Heart left ventricle (tissue), 16 donors: ENCODE measurements at regions not wholly inside any gene's neighbourhood (a gene's known extent, or its start where the extent isn't known, plus 50 kb on each side); places are given as distances from the start of the nearest gene placed in this dataset.
"Not testable (repeated sequence)": the region's sequence is repeated elsewhere in the genome, so short reads cannot be mapped to it uniquely, and the experiment has no call there.

Source experiments
- ATAC-seq, 4 donors: fragments of 200-7000 bp; cut with Tn5 transposase; one replicate each; pipeline ENCODE4 v1.9.1; 2020 to 2022; ENCODE audit warnings: moderate library complexity in 4 of 4, mild to moderate bottlenecking in 3 of 4, moderate number of reproducible peaks in 1 of 4
- DNase-seq, 5 donors: peaks; one replicate each; pipeline ENCODE4 v3.0.0-alpha.2; 2020
- H3K27ac ChIP-seq, 12 donors: fragments of 200-600 bp; sonication (generic) in 4 of 12; one replicate each; pipeline versions ENCODE4 v1.5.0 to v1.8.0; 2016 to 2022; ENCODE audit warnings: mild to moderate bottlenecking in 2 of 12
- H3K27me3 ChIP-seq, 9 donors: fragments of 200-600 bp; sonication (generic) in 2 of 9; one replicate each; pipeline versions ENCODE4 v1.5.1 to v1.8.0; 2016 to 2022; ENCODE audit warnings: mild to moderate bottlenecking in 3 of 9
- H3K36me3 ChIP-seq, 9 donors: fragments of 200-600 bp; sonication (generic) in 2 of 9; one replicate each; pipeline versions ENCODE4 v1.5.0 to v1.8.0; 2018 to 2022; ENCODE audit warnings: mild to moderate bottlenecking in 2 of 9
- H3K4me1 ChIP-seq, 12 donors: fragments of 200-600 bp; sonication (generic) in 4 of 12; one replicate each; pipeline versions ENCODE4 v1.5.0 to v1.8.0; 2016 to 2022; ENCODE audit warnings: mild to moderate bottlenecking in 3 of 12
- H3K4me3 ChIP-seq, 12 donors: fragments of 200-600 bp; sonication (generic) in 4 of 12; one replicate each; pipeline versions ENCODE4 v1.5.0 to v1.8.0; 2017 to 2022; ENCODE audit warnings: mild to moderate bottlenecking in 9 of 12, moderate library complexity in 4 of 12
- H3K9me3 ChIP-seq, 12 donors: fragments of 200-600 bp; sonication (generic) in 4 of 12; one replicate each; pipeline versions ENCODE4 v1.5.0 to v1.8.0; 2016 to 2022; ENCODE audit warnings: mild to moderate bottlenecking in 1 of 12
- CTCF ChIP-seq, 12 donors: fragments of 200-600 bp; sonication (generic) in 4 of 12; IDR thresholded peaks; one replicate each; pipeline versions ENCODE4 v1.5.0 to v1.8.0; 2018 to 2022; ENCODE audit warnings: antibody characterized with exemption in 12 of 12, mild to moderate bottlenecking in 5 of 12
- POLR2A ChIP-seq, 2 donors: fragments of 450-650 bp; IDR thresholded peaks; one replicate each; pipeline ENCODE4 v1.6.1; 2017; ENCODE audit warnings: antibody characterized with exemption in 2 of 2, mild to moderate bottlenecking in 2 of 2, moderate library complexity in 2 of 2
- WGBS, 4 donors: extraction: QIAGEN DNeasy Blood & Tissue Kit in 2 of 4; methylation state at CpG; one replicate each; pipeline versions ENCODE4 v1.1.5 to v1.1.7; 2013 to 2018; 5-methylcytosine and 5-hydroxymethylcytosine counted together
- intact Hi-C, 10 donors: fragments of 100-400 bp; cut with DNase I; formaldehyde crosslinking; loops; one replicate each; pipeline versions ENCODE4 v1.11.1 to v1.14.2; 2022
- donor health status: ischemic (EF 13 %, LVEDD 7.1; RV severe dilation, severe dysfunction).
- donor health status: healthy with polysubstance abuse.
- donor health status: DM: no; HTN: yes; CAD: no.
- donor health status: DM: no; HTN: no; CAD: no.
- donor health status: ischemic (EF 25% LVEDD 6.9; RV normal size, moderate dysfunction).
- donor health status: ischemic (EF 25% LVEDD 5.7; RV mildly dilated, moderate dysfunction).
- donor health status: healthy.
- donor health status: DM: yes; HTN: yes; CAD: no.
- donor health status: ischemic (EF 35%, LVEDD 5.7; RV mildly dilated, moderate dysfunction).
- donor health status: nonischemic (EF 11% LVEDD 7.7; RV severe dilation, severe dysfunction).
- donor health status: DM: yes; HTN: yes; CAD: no.
- donor health status: PGD.
- donor health status: ischemic (EF 29% LVEDD 5.4; RV normal size, mild dysfunction).
- donor health status: nonischemic (EF 23%, LVEDD 6.1; RV moderate dilation, normal function).

- Histone ChIP-seq H3K9me3 (no peaks in the 10 kb centered on the region), H3K27me3 (peaks cover 0 to 6% (median 0%) of the 10 kb centered on the region in 9 donors), H3K27ac (no peak overlapping the region), H3K4me1 (peaks cover 0 to 5% (median 0%) of the 10 kb centered on the region in 12 donors), H3K36me3 (no peaks in the 10 kb centered on the region), H3K4me3 (no peak overlapping the region)
- intact Hi-C loops: no loop called here
- DNase-seq: no peak
- TF ChIP-seq CTCF (IDR thresholded peaks at IDR 0.05) (peak in 2 of 12 donors; percentile 8 to 18), POLR2A (IDR thresholded peaks at IDR 0.05) (no peak)
- WGBS, 4 donors: 86 to 96% (median 91%) methylated on average over 2 of the region's 2 CpGs
- no peak for ATAC-seq
Measured at GRCh38 chr15:66966256-66966655, 99.1 kb upstream of the SMAD3 start.

- no peaks in the 10 kb centered on the region for H3K9me3 ChIP-seq
- H3K4me1 ChIP-seq: peaks cover 0 to 4% (median 0%) of the 10 kb centered on the region in 12 donors
- no peaks in the 10 kb centered on the region for H3K36me3 ChIP-seq
- TF ChIP-seq CTCF (IDR thresholded peaks at IDR 0.05): no peak
- TF ChIP-seq POLR2A (IDR thresholded peaks at IDR 0.05): no peak
- peaks cover 0 to 6% (median 0%) of the 10 kb centered on the region in 9 donors for H3K27me3 ChIP-seq
- ATAC-seq: no peak
- 92 to 94% (median 93%) methylated on average over 10 of the region's 10 CpGs for WGBS, 4 donors
- intact Hi-C loops: no loop called here
- no peak overlapping the region for H3K27ac ChIP-seq
- H3K4me3 ChIP-seq: no peak overlapping the region
- DNase-seq: no peak
Measured at GRCh38 chr15:66968806-66969596, 96.4 kb upstream of the SMAD3 start.

GRCh38 chr15:66974131-66974530, 91.3 kb upstream of the SMAD3 start:
- H3K36me3 ChIP-seq, H3K27ac ChIP-seq, DNase-seq, H3K27me3 ChIP-seq, H3K4me1 ChIP-seq, intact Hi-C loops, ATAC-seq, H3K9me3 ChIP-seq, H3K4me3 ChIP-seq: not testable (repeated sequence)
- WGBS, 4 donors: 91 to 95% (median 94%) methylated on average over 10 of the region's 10 CpGs

GRCh38 chr15:66976106-66976640, 89.2 kb upstream of the SMAD3 start:
- intact Hi-C loops, H3K36me3 ChIP-seq, H3K27me3 ChIP-seq, H3K9me3 ChIP-seq, ATAC-seq, H3K4me3 ChIP-seq, H3K27ac ChIP-seq, DNase-seq, H3K4me1 ChIP-seq: not testable (repeated sequence)
- WGBS, 4 donors: 91 to 94% (median 92%) methylated on average over 17 to 18 of the region's 18 CpGs

- not testable (repeated sequence) for H3K4me1 ChIP-seq, H3K27ac ChIP-seq, H3K36me3 ChIP-seq, DNase-seq, H3K9me3 ChIP-seq, H3K27me3 ChIP-seq, H3K4me3 ChIP-seq, ATAC-seq
- 63 to 72% (median 67%) methylated on average over 3 of the region's 3 CpGs for WGBS, 4 donors
- intact Hi-C loops: loop anchor here in 1 of 10 donors (10.0 kb wide), 1 partner anchor 64 kb away; no protein-coding TSS in a partner anchor
Measured at GRCh38 chr15:66980326-66980725, 85.1 kb upstream of the SMAD3 start.
